H1 (cell line): ENCODE measurements at regions not wholly inside any gene's neighbourhood (a gene's known extent, or its start where the extent isn't known, plus 50 kb on each side); places are given as distances from the start of the nearest gene placed in this dataset.

Experiments used
- CBX8 ChIP-seq: fragments of 300-800, 300-1000 bp; sonication (generic); IDR thresholded peaks from 2 replicates; pipeline ENCODE4 v1.7.1; 2016; ENCODE audit warnings: low read depth, low read length, borderline replicate concordance
- MAFK ChIP-seq: IDR thresholded peaks from 2 replicates; pipeline ENCODE4 v1.6.1; 2012; ENCODE audit warnings: low read depth, mild to moderate bottlenecking, improper control_type of control experiment, low read length
- POU5F1 ChIP-seq: IDR thresholded peaks from 2 replicates; pipeline ENCODE4 v1.6.1; 2011; ENCODE audit warnings: low read depth, mild to moderate bottlenecking, low read length, moderate library complexity
- TCF12 ChIP-seq: IDR thresholded peaks from 2 replicates; pipeline ENCODE4 v1.6.1; 2011; ENCODE audit warnings: low read depth, mild to moderate bottlenecking, low read length

DNA sequence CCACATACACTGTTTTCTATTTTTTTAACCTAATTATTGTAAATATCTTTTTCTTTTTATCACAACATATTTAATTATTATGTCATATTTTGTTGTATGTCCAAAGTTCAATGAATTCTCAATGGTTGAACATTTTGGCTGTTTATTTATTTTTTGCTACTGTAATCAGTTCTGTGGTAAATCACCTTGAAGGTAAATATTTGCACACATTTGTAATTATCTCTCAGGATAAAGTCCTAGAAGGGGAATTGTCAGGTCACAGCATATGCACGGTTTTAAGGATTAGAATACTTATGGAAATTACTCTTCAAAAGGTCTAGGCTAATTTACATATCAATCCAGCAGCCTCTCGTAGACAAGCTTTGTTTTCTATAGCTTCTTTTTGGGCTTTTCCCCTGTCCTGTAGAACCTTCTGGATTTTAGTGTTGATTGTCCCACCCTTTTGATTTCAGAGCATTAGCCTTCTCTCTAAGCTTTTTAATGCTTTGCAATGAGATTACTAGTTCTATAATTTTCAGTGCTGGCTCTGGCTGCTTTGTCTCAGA lies 362.6 kb downstream of the KCNRG start (continued):
- no peak for TF ChIP-seq CBX8
- TF ChIP-seq MAFK, result no peak
- no peak for TF ChIP-seq TCF12
- TF ChIP-seq POU5F1, result no peak
